HepG2 (cell line): ENCODE measurements at regions not wholly inside any gene's neighbourhood (a gene's known extent, or its start where the extent isn't known, plus 50 kb on each side); places are given as distances from the start of the nearest gene placed in this dataset.

ENCODE experiments used
- ATAC-seq: fragments of 200-7000 bp; cut with Tn5 transposase; 3 replicates; pipeline ENCODE4 v1.9.1; 2020; ENCODE audit warnings: mild to moderate bottlenecking, moderate library complexity
- BruUV-seq: library from RNA; stranded (reverse); fragments of 400-500 nt; replicated peaks from 2 replicates; lab custom pipeline; 2021; lab: Mats Ljungman, UMichigan
- CTCF ChIA-PET: fragments of 300-600 bp; formaldehyde crosslinking; extraction: SDS; loops from one replicate; lab custom pipeline; 2021; ENCODE audit warnings: low total read pairs, inconsistent platforms, low intra/inter-chr PET ratio; lab: Yijun Ruan, JAX
- POLR2A ChIA-PET: fragments of 350-600 bp; sonication (Branson Sonifier 250); formaldehyde crosslinking; loops from one replicate; lab custom pipeline; 2020; ENCODE audit warnings: antibody characterized with exemption, inconsistent platforms; lab: Yijun Ruan, JAX
- DNase-seq: peaks from one replicate; pipeline ENCODE4 v3.0.0-alpha.2; 2015; ENCODE audit warnings: low spot score
- FAIRE-seq: peaks from 3 replicates; lab custom pipeline; 2011; peaks lifted over from hg19 to GRCh38; lab: Jason Lieb, UNC
- H2AFZ ChIP-seq: one replicate; pipeline ENCODE4 v1.6.1; 2011; ENCODE audit warnings: low read length, inconsistent platforms
- H3K27ac ChIP-seq: fragments of 300-600 bp; 3 replicates; pipeline ENCODE4 v1.8.0; 2011; ENCODE audit warnings: mixed run types, mild to moderate bottlenecking, mixed read lengths, low read length, inconsistent platforms; ENCODE audit not compliant: insufficient read depth; ENCODE audit errors: extremely low read length
- H3K27me3 ChIP-seq, 2 experiments: fragments of 200-600 bp in 1 of 2; 2 replicates in 1 of 2; 3 replicates in 1 of 2; pipeline versions ENCODE4 v1.6.0 to v1.8.0; 2011; ENCODE audit warnings: low read length in 2 of 2, mild to moderate bottlenecking in 2 of 2, moderate library complexity in 2 of 2, inconsistent platforms in 1 of 2; ENCODE audit not compliant: insufficient read depth in 2 of 2, control insufficient read depth in 1 of 2
- H3K36me3 ChIP-seq, 2 experiments: fragments of 200-600 bp in 1 of 2; replicated peaks in 1 of 2; 2 replicates in 1 of 2; 3 replicates in 1 of 2; pipeline versions ENCODE4 v1.5.1 to v1.8.0; 2011; ENCODE audit warnings: low read length in 2 of 2, inconsistent platforms in 1 of 2; ENCODE audit not compliant: insufficient read depth in 2 of 2, control insufficient read depth in 1 of 2
- H3K4me1 ChIP-seq: 2 replicates; pipeline ENCODE4 v1.5.1; 2012; ENCODE audit warnings: low read length, inconsistent platforms; ENCODE audit not compliant: insufficient read depth
- H3K4me2 ChIP-seq: 2 replicates; pipeline ENCODE4 v1.6.0; 2011; ENCODE audit warnings: low read depth, low read length, inconsistent platforms
- H3K4me3 ChIP-seq, 3 experiments: fragments of 200-600 bp in 1 of 3; sonication (generic), shearing (Covaris generic) in 1 of 3; replicated peaks in 1 of 3; 2 replicates each; pipeline ENCODE4 v1.5.1; 2011 to 2016; ENCODE audit warnings: low read length in 3 of 3, inconsistent platforms in 2 of 3, low read depth in 2 of 3, mild to moderate bottlenecking in 2 of 3, control low read depth in 1 of 3, mixed read lengths in 1 of 3; ENCODE audit not compliant: insufficient read depth in 1 of 3
- H3K79me2 ChIP-seq: one replicate; pipeline ENCODE4 v1.6.1; 2011; ENCODE audit warnings: low read length, inconsistent platforms; ENCODE audit not compliant: insufficient read depth
- H3K9ac ChIP-seq: 2 replicates; pipeline ENCODE4 v1.6.0; 2011; ENCODE audit warnings: mild to moderate bottlenecking, low read depth, low read length, inconsistent platforms; ENCODE audit not compliant: insufficient read depth
- H3K9me3 ChIP-seq: 2 replicates; pipeline ENCODE4 v1.5.1; 2012; ENCODE audit warnings: mild to moderate bottlenecking, low read length
- H4K20me1 ChIP-seq: 2 replicates; pipeline ENCODE4 v1.6.0; 2011; ENCODE audit warnings: inconsistent platforms, mild to moderate bottlenecking, low read length, moderate library complexity; ENCODE audit not compliant: insufficient read depth
- CAMTA2 ChIP-seq: sonication (generic); formaldehyde crosslinking; IDR thresholded peaks from 2 replicates; pipeline ENCODE4 v1.4.0; 2020; ENCODE audit warnings: mild to moderate bottlenecking, missing genetic modification reagents, borderline replicate concordance
- JUN ChIP-seq: sonication (generic); formaldehyde crosslinking; IDR thresholded peaks from 2 replicates; pipeline ENCODE4 v1.4.0; 2020; ENCODE audit warnings: mild to moderate bottlenecking, missing genetic modification reagents
- MED13 ChIP-seq: sonication (generic); formaldehyde crosslinking; IDR thresholded peaks from 2 replicates; pipeline ENCODE4 v1.5.0; 2020; ENCODE audit warnings: missing genetic modification reagents
- NFATC3 ChIP-seq: sonication (generic); formaldehyde crosslinking; IDR thresholded peaks from 2 replicates; pipeline ENCODE4 v1.5.1; 2020; ENCODE audit warnings: mild to moderate bottlenecking, missing genetic modification reagents
- NFYB ChIP-seq: sonication (generic); formaldehyde crosslinking; IDR thresholded peaks from 2 replicates; pipeline ENCODE4 v1.4.0; 2020; ENCODE audit warnings: missing genetic modification reagents
- SCMH1 ChIP-seq: sonication (generic); formaldehyde crosslinking; IDR thresholded peaks from 2 replicates; pipeline ENCODE4 v1.9.0; 2021; ENCODE audit warnings: missing genetic modification reagents, mild to moderate bottlenecking, borderline replicate concordance
- TBL1XR1 ChIP-seq: fragments of 150-350 bp; IDR thresholded peaks from 2 replicates; pipeline ENCODE4 v1.6.1; 2014; ENCODE audit warnings: borderline replicate concordance, low read length; ENCODE audit not compliant: partially characterized antibody
- TFE3 ChIP-seq: IDR thresholded peaks from 2 replicates; pipeline ENCODE4 v1.6.1; 2016
- THAP11 ChIP-seq: IDR thresholded peaks from 2 replicates; pipeline ENCODE4 v1.6.1; 2016; ENCODE audit warnings: missing biosample characterization, missing genetic modification reagents
- YEATS4 ChIP-seq: sonication (generic); formaldehyde crosslinking; IDR thresholded peaks from 2 replicates; pipeline ENCODE4 v1.4.0; 2020; ENCODE audit warnings: missing genetic modification reagents, borderline replicate concordance
- ZBTB34 ChIP-seq: sonication (generic); formaldehyde crosslinking; IDR thresholded peaks from 2 replicates; pipeline ENCODE4 v1.8.0; 2022; ENCODE audit warnings: mild to moderate bottlenecking, missing genetic modification reagents
- ZBTB42 ChIP-seq: sonication (generic); formaldehyde crosslinking; IDR thresholded peaks from 2 replicates; pipeline ENCODE4 v1.5.0; 2020; ENCODE audit warnings: mild to moderate bottlenecking, missing genetic modification reagents
- ZBTB43 ChIP-seq: sonication (generic); formaldehyde crosslinking; conservative IDR thresholded peaks from 2 replicates; pipeline ENCODE4 v1.4.0; 2020; ENCODE audit warnings: missing genetic modification reagents
- ZNF18 ChIP-seq: sonication (generic); formaldehyde crosslinking; IDR thresholded peaks from 2 replicates; pipeline ENCODE4 v1.8.0; 2022; ENCODE audit warnings: mild to moderate bottlenecking, missing genetic modification reagents; ENCODE audit not compliant: insufficient replicate concordance
- WGBS: methylation state at CpG from one replicate; pipeline ENCODE4 v1.1.6; 2017; ENCODE audit warnings: low lambda C conversion rate; 5-methylcytosine and 5-hydroxymethylcytosine counted together
- in situ Hi-C: cut with HindIII; loops from 2 replicates; pipeline ENCODE4 v1.10.0; 2017; ENCODE audit warnings: low pct_unique_long_range_greater_than_20kb; ENCODE audit not compliant: extremely low pct_ligation_motif_present
- intact Hi-C: fragments of 100-400 bp; cut with micrococcal nuclease; formaldehyde crosslinking; loops from one replicate; pipeline ENCODE4 v1.10.0; 2022; ENCODE audit not compliant: unreplicated experiment

- Histone ChIP-seq H3K4me1 (no peaks in the 10 kb centered on the region), H3K9me3 (peaks cover 72% of the 10 kb centered on the region), H3K27me3 (no peaks in the 10 kb centered on the region), H3K27ac (no peak overlapping the region), H4K20me1 (no peaks in the 10 kb centered on the region), H3K4me2 (no peak overlapping the region), H3K79me2 (no peaks in the 10 kb centered on the region), H2AFZ (no peak overlapping the region), H3K4me3 (no peak overlapping the region), H3K36me3 (no peaks in the 10 kb centered on the region), H3K9ac (no peak overlapping the region)
- DNase-seq: no peak
- ChIA-PET POLR2A (no interaction called here), CTCF (no interaction called here)
- no TSS peak for BruUV-seq
- intact Hi-C loops (no loop called here), in situ Hi-C loops (no loop called here)
- no peak for FAIRE-seq
- WGBS: 2% methylated on average over 2 of the region's 2 CpGs
- no peak for TF ChIP-seq JUN
- TF ChIP-seq MED13 (CRISPR knock-in tag): no peak
- no peak for TF ChIP-seq ZBTB34 (CRISPR knock-in tag)
- no peak for TF ChIP-seq SCMH1
- TF ChIP-seq THAP11 (CRISPR knock-in tag): no peak
- no peak for TF ChIP-seq ZBTB42
- no peak for TF ChIP-seq ZBTB43 (CRISPR knock-in tag)
- TF ChIP-seq YEATS4 (CRISPR knock-in tag): no peak
- TF ChIP-seq NFATC3 (CRISPR knock-in tag): no peak
- no peak for TF ChIP-seq TFE3 (CRISPR knock-in tag)
- no peak for TF ChIP-seq CAMTA2
- no peak for TF ChIP-seq NFYB (CRISPR knock-in tag)
- no peak for TF ChIP-seq TBL1XR1
- no peak for TF ChIP-seq ZNF18
- no peak for ATAC-seq
These were observed 851.9 kb upstream of the GHITM start for GRCh38 chr10:83287374-83287773.
